Heart left ventricle (tissue), 16 donors: ENCODE measurements at regions not wholly inside any gene's neighbourhood (a gene's known extent, or its start where the extent isn't known, plus 50 kb on each side); places are given as distances from the start of the nearest gene placed in this dataset.

Source experiments
- ATAC-seq, 4 donors: fragments of 200-7000 bp; cut with Tn5 transposase; one replicate each; pipeline ENCODE4 v1.9.1; 2020 to 2022; ENCODE audit warnings: moderate library complexity in 4 of 4, mild to moderate bottlenecking in 3 of 4, moderate number of reproducible peaks in 1 of 4
- DNase-seq, 5 donors: peaks; one replicate each; pipeline ENCODE4 v3.0.0-alpha.2; 2020
- H3K27ac ChIP-seq, 12 donors: fragments of 200-600 bp; sonication (generic) in 4 of 12; one replicate each; pipeline versions ENCODE4 v1.5.0 to v1.8.0; 2016 to 2022; ENCODE audit warnings: mild to moderate bottlenecking in 2 of 12
- H3K27me3 ChIP-seq, 9 donors: fragments of 200-600 bp; sonication (generic) in 2 of 9; one replicate each; pipeline versions ENCODE4 v1.5.1 to v1.8.0; 2016 to 2022; ENCODE audit warnings: mild to moderate bottlenecking in 3 of 9
- H3K36me3 ChIP-seq, 9 donors: fragments of 200-600 bp; sonication (generic) in 2 of 9; one replicate each; pipeline versions ENCODE4 v1.5.0 to v1.8.0; 2018 to 2022; ENCODE audit warnings: mild to moderate bottlenecking in 2 of 9
- H3K4me1 ChIP-seq, 12 donors: fragments of 200-600 bp; sonication (generic) in 4 of 12; one replicate each; pipeline versions ENCODE4 v1.5.0 to v1.8.0; 2016 to 2022; ENCODE audit warnings: mild to moderate bottlenecking in 3 of 12
- H3K4me3 ChIP-seq, 12 donors: fragments of 200-600 bp; sonication (generic) in 4 of 12; one replicate each; pipeline versions ENCODE4 v1.5.0 to v1.8.0; 2017 to 2022; ENCODE audit warnings: mild to moderate bottlenecking in 9 of 12, moderate library complexity in 4 of 12
- H3K9me3 ChIP-seq, 12 donors: fragments of 200-600 bp; sonication (generic) in 4 of 12; one replicate each; pipeline versions ENCODE4 v1.5.0 to v1.8.0; 2016 to 2022; ENCODE audit warnings: mild to moderate bottlenecking in 1 of 12
- CTCF ChIP-seq, 12 donors: fragments of 200-600 bp; sonication (generic) in 4 of 12; IDR thresholded peaks; one replicate each; pipeline versions ENCODE4 v1.5.0 to v1.8.0; 2018 to 2022; ENCODE audit warnings: antibody characterized with exemption in 12 of 12, mild to moderate bottlenecking in 5 of 12
- POLR2A ChIP-seq, 2 donors: fragments of 450-650 bp; IDR thresholded peaks; one replicate each; pipeline ENCODE4 v1.6.1; 2017; ENCODE audit warnings: antibody characterized with exemption in 2 of 2, mild to moderate bottlenecking in 2 of 2, moderate library complexity in 2 of 2
- WGBS, 4 donors: extraction: QIAGEN DNeasy Blood & Tissue Kit in 2 of 4; methylation state at CpG; one replicate each; pipeline versions ENCODE4 v1.1.5 to v1.1.7; 2013 to 2018; 5-methylcytosine and 5-hydroxymethylcytosine counted together
- intact Hi-C, 10 donors: fragments of 100-400 bp; cut with DNase I; formaldehyde crosslinking; loops; one replicate each; pipeline versions ENCODE4 v1.11.1 to v1.14.2; 2022
- donor health status: ischemic (EF 13 %, LVEDD 7.1; RV severe dilation, severe dysfunction).
- donor health status: healthy with polysubstance abuse.
- donor health status: DM: no; HTN: yes; CAD: no.
- donor health status: DM: no; HTN: no; CAD: no.
- donor health status: ischemic (EF 25% LVEDD 6.9; RV normal size, moderate dysfunction).
- donor health status: ischemic (EF 25% LVEDD 5.7; RV mildly dilated, moderate dysfunction).
- donor health status: healthy.
- donor health status: DM: yes; HTN: yes; CAD: no.
- donor health status: ischemic (EF 35%, LVEDD 5.7; RV mildly dilated, moderate dysfunction).
- donor health status: nonischemic (EF 11% LVEDD 7.7; RV severe dilation, severe dysfunction).
- donor health status: DM: yes; HTN: yes; CAD: no.
- donor health status: PGD.
- donor health status: ischemic (EF 29% LVEDD 5.4; RV normal size, mild dysfunction).
- donor health status: nonischemic (EF 23%, LVEDD 6.1; RV moderate dilation, normal function).

- Histone ChIP-seq H3K4me3 (no peak overlapping the region), H3K4me1 (peaks cover 0 to 9% (median 0%) of the 10 kb centered on the region in 12 donors), H3K36me3 (no peaks in the 10 kb centered on the region), H3K27ac (no peak overlapping the region), H3K27me3 (no peaks in the 10 kb centered on the region), H3K9me3 (no peaks in the 10 kb centered on the region)
- intact Hi-C loops: no loop called here
- ATAC-seq: no peak
- WGBS, 4 donors: 62 to 77% (median 72%) methylated on average over 6 of the region's 6 CpGs
- no peak for DNase-seq
- no peak for TF ChIP-seq CTCF (IDR thresholded peaks at IDR 0.05)
- no peak for TF ChIP-seq POLR2A (IDR thresholded peaks at IDR 0.05)
Measured at GRCh38 chr1:178579562-178579961, 66.7 kb downstream of the TEX35 start.

GRCh38 chr1:178580096-178580495 lies 67.2 kb downstream of the TEX35 start:
- intact Hi-C loops: no loop called here
- TF ChIP-seq POLR2A (IDR thresholded peaks at IDR 0.05) (no peak), CTCF (IDR thresholded peaks at IDR 0.05) (no peak)
- peaks cover 0 to 9% (median 0%) of the 10 kb centered on the region in 12 donors for H3K4me1 ChIP-seq
- H3K4me3 ChIP-seq: no peak overlapping the region
- H3K27me3 ChIP-seq: no peaks in the 10 kb centered on the region
- no peak overlapping the region for H3K27ac ChIP-seq
- 94 to 98% (median 95%) methylated on average over 5 of the region's 5 CpGs for WGBS, 4 donors
- DNase-seq (no peak), ATAC-seq (no peak)
- no peaks in the 10 kb centered on the region for H3K9me3 ChIP-seq
- no peaks in the 10 kb centered on the region for H3K36me3 ChIP-seq

- intact Hi-C loops: no loop called here
- 90 to 94% (median 94%) methylated on average over 5 of the region's 5 CpGs for WGBS, 4 donors
- Histone ChIP-seq H3K36me3 (no peaks in the 10 kb centered on the region), H3K9me3 (no peaks in the 10 kb centered on the region), H3K27ac (no peak overlapping the region), H3K4me3 (no peak overlapping the region), H3K4me1 (peaks cover 0 to 6% (median 0%) of the 10 kb centered on the region in 12 donors), H3K27me3 (no peaks in the 10 kb centered on the region)
- no peak for TF ChIP-seq CTCF (IDR thresholded peaks at IDR 0.05)
- no peak for TF ChIP-seq POLR2A (IDR thresholded peaks at IDR 0.05)
- ATAC-seq (no peak), DNase-seq (no peak)
Measured at GRCh38 chr1:178580876-178581275, 68.0 kb downstream of the TEX35 start.

GRCh38 chr1:178581351-178582303 lies 68.7 kb downstream of the TEX35 start:
- ATAC-seq (no peak), DNase-seq (no peak)
- no peak overlapping the region for H3K27ac ChIP-seq
- TF ChIP-seq CTCF (IDR thresholded peaks at IDR 0.05) (no peak), POLR2A (IDR thresholded peaks at IDR 0.05) (no peak)
- H3K36me3 ChIP-seq: no peaks in the 10 kb centered on the region
- intact Hi-C loops: no loop called here
- no peaks in the 10 kb centered on the region for H3K9me3 ChIP-seq
- no peak overlapping the region for H3K4me3 ChIP-seq
- 65 to 79% (median 72%) methylated on average over 12 of the region's 12 CpGs for WGBS, 4 donors
- no peaks in the 10 kb centered on the region for H3K27me3 ChIP-seq
- no peaks in the 10 kb centered on the region for H3K4me1 ChIP-seq
